CD8-positive, alpha-beta memory T cell (primary cell): ENCODE measurements at regions not wholly inside any gene's neighbourhood (a gene's known extent, or its start where the extent isn't known, plus 50 kb on each side); places are given as distances from the start of the nearest gene placed in this dataset.

Source experiments
- CTCF ChIA-PET: fragments of 350-600 bp; sonication (Branson Sonifier 250); formaldehyde crosslinking; loops from one replicate; lab custom pipeline; 2021; ENCODE audit warnings: antibody characterized with exemption; lab: Charles Lee
- POLR2A ChIA-PET: fragments of 350-600 bp; sonication (Branson Sonifier 250); formaldehyde crosslinking; loops from one replicate; lab custom pipeline; 2021; ENCODE audit warnings: antibody characterized with exemption; lab: Charles Lee
- DNase-seq, 5 donors: peaks; one replicate each; pipeline versions ENCODE4 v3.0.0 to v3.0.0-alpha.2; 2020 to 2022; ENCODE audit warnings: mixed read lengths in 1 of 5
- H3K27ac ChIP-seq: one replicate; pipeline ENCODE4 v1.7.0; 2013; ENCODE audit warnings: low read depth, mild to moderate bottlenecking, low read length, moderate library complexity
- H3K27me3 ChIP-seq: 2 replicates; pipeline ENCODE4 v1.7.0; 2013; ENCODE audit warnings: low read length, mild to moderate bottlenecking; ENCODE audit not compliant: insufficient read depth, poor library complexity, severe bottlenecking
- H3K36me3 ChIP-seq: 2 replicates; pipeline ENCODE4 v1.7.0; 2013; ENCODE audit warnings: mild to moderate bottlenecking, low read length, moderate library complexity; ENCODE audit not compliant: insufficient read depth
- H3K4me1 ChIP-seq: 2 replicates; pipeline ENCODE4 v1.7.0; 2013; ENCODE audit warnings: mild to moderate bottlenecking, low read length, moderate library complexity; ENCODE audit not compliant: insufficient read depth
- H3K4me3 ChIP-seq: 2 replicates; pipeline ENCODE4 v1.7.0; 2013; ENCODE audit warnings: mild to moderate bottlenecking, low read length
- H3K9me3 ChIP-seq: 2 replicates; pipeline ENCODE4 v1.7.0; 2013; ENCODE audit warnings: mild to moderate bottlenecking, low read length
- H3K27ac Mint-ChIP-seq, 8 donors: one replicate each; pipeline ENCODE4 v1.8.0; 2020 to 2021; ENCODE audit warnings: mixed read lengths in 8 of 8, mild to moderate bottlenecking in 6 of 8, inconsistent platforms in 3 of 8, moderate library complexity in 3 of 8
- H3K27me3 Mint-ChIP-seq, 2 donors: one replicate each; pipeline ENCODE4 v1.8.0; 2020 to 2021; ENCODE audit warnings: mixed read lengths in 2 of 2, mild to moderate bottlenecking in 1 of 2, moderate library complexity in 1 of 2
- H3K36me3 Mint-ChIP-seq, 3 donors: one replicate each; pipeline ENCODE4 v1.8.0; 2020 to 2021; ENCODE audit warnings: mixed read lengths in 3 of 3, inconsistent platforms in 1 of 3, mild to moderate bottlenecking in 1 of 3
- H3K4me1 Mint-ChIP-seq, 3 donors: one replicate each; pipeline ENCODE4 v1.8.0; 2020 to 2021; ENCODE audit warnings: mixed read lengths in 3 of 3, inconsistent platforms in 1 of 3, mild to moderate bottlenecking in 1 of 3
- H3K4me3 Mint-ChIP-seq, 7 donors: one replicate each; pipeline ENCODE4 v1.8.0; 2020 to 2021; ENCODE audit warnings: mixed read lengths in 7 of 7, mild to moderate bottlenecking in 6 of 7, moderate library complexity in 4 of 7, inconsistent platforms in 2 of 7
- H3K9me3 Mint-ChIP-seq, 5 donors: one replicate each; pipeline ENCODE4 v1.8.0; 2020 to 2022; ENCODE audit warnings: mixed read lengths in 5 of 5, mild to moderate bottlenecking in 3 of 5, moderate library complexity in 2 of 5, inconsistent platforms in 1 of 5

GRCh38 chr6:143613749-143614148 lies 64.0 kb upstream of the PHACTR2 start:
- no peaks in the 10 kb centered on the region for H3K9me3 ChIP-seq
- H3K27ac ChIP-seq: no peak overlapping the region
- DNase-seq: no peak
- H3K9me3 Mint-ChIP-seq: no peaks in the 10 kb centered on the region
- H3K4me3 ChIP-seq: no peak overlapping the region
- no peak overlapping the region for H3K27ac Mint-ChIP-seq
- no peaks in the 10 kb centered on the region for H3K27me3 ChIP-seq
- CTCF ChIA-PET: no interaction called here
- H3K27me3 Mint-ChIP-seq: no peaks in the 10 kb centered on the region
- H3K4me1 Mint-ChIP-seq: peaks cover 47 to 82% (median 76%) of the 10 kb centered on the region in 3 donors
- no peaks in the 10 kb centered on the region for H3K36me3 ChIP-seq
- H3K4me3 Mint-ChIP-seq: peak overlapping the region in 2 of 7 donors; percentile 34 to 79
- H3K4me1 ChIP-seq: no peaks in the 10 kb centered on the region
- H3K36me3 Mint-ChIP-seq: peaks cover 0 to 7% (median 2%) of the 10 kb centered on the region in 3 donors
- POLR2A ChIA-PET: no interaction called here

GRCh38 chr6:143612186-143612585 lies 65.6 kb upstream of the PHACTR2 start:
- peaks cover 48 to 81% (median 73%) of the 10 kb centered on the region in 3 donors for H3K4me1 Mint-ChIP-seq
- no peak overlapping the region for H3K4me3 Mint-ChIP-seq
- Histone ChIP-seq H3K27me3 (no peaks in the 10 kb centered on the region), H3K4me3 (no peak overlapping the region), H3K9me3 (no peaks in the 10 kb centered on the region), H3K4me1 (no peaks in the 10 kb centered on the region), H3K36me3 (no peaks in the 10 kb centered on the region), H3K27ac (no peak overlapping the region)
- H3K27ac Mint-ChIP-seq: peak overlapping the region in 1 of 8 donors; percentile 60
- CTCF ChIA-PET: no interaction called here
- POLR2A ChIA-PET: no interaction called here
- H3K36me3 Mint-ChIP-seq: peaks cover 0 to 7% (median 2%) of the 10 kb centered on the region in 3 donors
- no peak for DNase-seq
- no peaks in the 10 kb centered on the region for H3K9me3 Mint-ChIP-seq
- no peaks in the 10 kb centered on the region for H3K27me3 Mint-ChIP-seq

- ChIA-PET CTCF (interaction anchor here (1.1 kb wide), 1 partner anchor 15 kb away, joined by 3 read pairs; no protein-coding TSS in a partner anchor), POLR2A (no interaction called here)
- peaks cover 47 to 77% (median 69%) of the 10 kb centered on the region in 3 donors for H3K4me1 Mint-ChIP-seq
- Histone ChIP-seq H3K4me3 (no peak overlapping the region), H3K27me3 (no peaks in the 10 kb centered on the region), H3K4me1 (no peaks in the 10 kb centered on the region), H3K36me3 (no peaks in the 10 kb centered on the region), H3K9me3 (no peaks in the 10 kb centered on the region), H3K27ac (no peak overlapping the region)
- no peaks in the 10 kb centered on the region for H3K27me3 Mint-ChIP-seq
- peak overlapping the region in 2 of 7 donors; percentile 12 to 17 for H3K4me3 Mint-ChIP-seq
- DNase-seq: no peak
- peak overlapping the region in 6 of 8 donors; percentile 0 to 45 (median 17) for H3K27ac Mint-ChIP-seq
- H3K9me3 Mint-ChIP-seq: no peaks in the 10 kb centered on the region
- peaks cover 0 to 7% (median 0%) of the 10 kb centered on the region in 3 donors for H3K36me3 Mint-ChIP-seq
Observed at GRCh38 chr6:143611580-143611979, 66.2 kb upstream of the PHACTR2 start.

DNA sequence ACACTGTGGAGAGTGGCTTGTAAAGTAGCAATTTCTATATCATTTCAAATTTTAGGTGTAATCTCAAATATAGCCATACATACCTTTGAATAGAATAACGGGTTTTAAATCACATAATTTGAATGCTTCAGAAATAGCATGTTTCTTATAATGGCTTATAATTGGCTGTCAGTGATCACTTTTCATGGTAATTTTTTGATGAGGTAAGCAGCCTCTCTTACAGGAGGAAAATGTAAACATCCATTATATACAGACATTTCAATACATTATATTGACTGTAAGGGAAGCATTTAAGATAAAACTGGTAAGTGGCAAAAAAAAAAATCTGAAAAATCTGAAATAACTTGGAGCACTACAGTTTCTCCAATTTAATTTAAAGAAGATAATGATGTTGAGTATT lies 67.8 kb upstream of the PHACTR2 start:
- POLR2A ChIA-PET: no interaction called here

GRCh38 chr6:143609501-143609900 lies 68.3 kb upstream of the PHACTR2 start:
- H3K36me3 ChIP-seq: no peaks in the 10 kb centered on the region
- no peaks in the 10 kb centered on the region for H3K27me3 Mint-ChIP-seq
- no peak overlapping the region for H3K4me3 Mint-ChIP-seq
- CTCF ChIA-PET: interaction anchor here (0.8 kb wide), 1 partner anchor 10 kb away, joined by 3 read pairs; no protein-coding TSS in a partner anchor
- H3K4me3 ChIP-seq: no peak overlapping the region
- H3K9me3 Mint-ChIP-seq: no peaks in the 10 kb centered on the region
- no peaks in the 10 kb centered on the region for H3K9me3 ChIP-seq
- no peak for DNase-seq
- peaks cover 37 to 69% (median 63%) of the 10 kb centered on the region in 3 donors for H3K4me1 Mint-ChIP-seq
- H3K36me3 Mint-ChIP-seq: peaks cover 0 to 7% (median 0%) of the 10 kb centered on the region in 3 donors
- POLR2A ChIA-PET: interaction anchor here (0.5 kb wide), 1 partner anchor 311 kb away, joined by 4 read pairs; no protein-coding TSS in a partner anchor
- H3K4me1 ChIP-seq: no peaks in the 10 kb centered on the region
- no peak overlapping the region for H3K27ac ChIP-seq
- peak overlapping the region in 1 of 8 donors; percentile 37 for H3K27ac Mint-ChIP-seq
- H3K27me3 ChIP-seq: no peaks in the 10 kb centered on the region

More for the DNA sequence above, 67.8 kb upstream of the PHACTR2 start:
- Histone ChIP-seq H3K9me3 (no peaks in the 10 kb centered on the region), H3K4me1 (no peaks in the 10 kb centered on the region), H3K4me3 (no peak overlapping the region), H3K27ac (no peak overlapping the region), H3K36me3 (no peaks in the 10 kb centered on the region), H3K27me3 (no peaks in the 10 kb centered on the region)
- peak overlapping the region in 2 of 8 donors; percentile 22 to 23 for H3K27ac Mint-ChIP-seq
- no peak overlapping the region for H3K4me3 Mint-ChIP-seq
- CTCF ChIA-PET: interaction anchor here (0.8 kb wide), 1 partner anchor 10 kb away, joined by 3 read pairs; no protein-coding TSS in a partner anchor
- no peaks in the 10 kb centered on the region for H3K9me3 Mint-ChIP-seq
- H3K27me3 Mint-ChIP-seq: no peaks in the 10 kb centered on the region
- H3K36me3 Mint-ChIP-seq: peaks cover 0 to 7% (median 0%) of the 10 kb centered on the region in 3 donors
- H3K4me1 Mint-ChIP-seq: peaks cover 41 to 69% (median 66%) of the 10 kb centered on the region in 3 donors
- DNase-seq: no peak

DNA sequence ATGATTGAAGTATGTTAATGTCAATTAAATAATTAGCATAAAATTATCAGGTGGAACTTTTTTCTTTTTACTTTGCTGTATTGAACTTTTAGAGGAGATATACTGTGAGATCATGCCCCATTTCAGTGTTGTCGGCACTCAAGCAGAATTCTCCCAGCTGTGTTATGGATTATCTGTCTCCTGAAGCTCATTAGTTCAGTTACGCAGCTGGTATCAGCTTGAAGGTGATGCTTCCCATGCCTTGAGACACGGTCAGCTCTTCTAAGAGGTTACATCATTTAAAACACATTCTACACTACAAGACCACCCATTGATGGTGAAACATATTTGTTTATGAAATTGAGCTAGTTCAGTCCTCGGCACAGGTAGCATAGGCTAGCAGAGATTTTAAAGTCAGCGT lies 68.9 kb upstream of the PHACTR2 start:
- Mint-ChIP-seq H3K27me3 (no peaks in the 10 kb centered on the region), H3K27ac (peak overlapping the region in 2 of 8 donors; percentile 37 to 71), H3K4me3 (no peak overlapping the region), H3K4me1 (peaks cover 34 to 66% (median 61%) of the 10 kb centered on the region in 3 donors), H3K9me3 (no peaks in the 10 kb centered on the region), H3K36me3 (peaks cover 0 to 5% (median 0%) of the 10 kb centered on the region in 3 donors)
- Histone ChIP-seq H3K36me3 (no peaks in the 10 kb centered on the region), H3K9me3 (no peaks in the 10 kb centered on the region), H3K27me3 (no peaks in the 10 kb centered on the region), H3K27ac (no peak overlapping the region), H3K4me3 (no peak overlapping the region), H3K4me1 (no peaks in the 10 kb centered on the region)
- CTCF ChIA-PET: interaction anchor here (0.8 kb wide), 1 partner anchor 9 kb away, joined by 3 read pairs; no protein-coding TSS in a partner anchor
- DNase-seq: no peak
- POLR2A ChIA-PET: interaction anchor here (0.5 kb wide), 1 partner anchor 312 kb away, joined by 4 read pairs; no protein-coding TSS in a partner anchor

- H3K36me3 Mint-ChIP-seq: peaks cover 0 to 5% (median 0%) of the 10 kb centered on the region in 3 donors
- no peak for DNase-seq
- no peaks in the 10 kb centered on the region for H3K9me3 ChIP-seq
- H3K27me3 ChIP-seq: no peaks in the 10 kb centered on the region
- no peak overlapping the region for H3K27ac ChIP-seq
- CTCF ChIA-PET: no interaction called here
- H3K4me3 ChIP-seq: no peak overlapping the region
- H3K4me3 Mint-ChIP-seq: no peak overlapping the region
- peak overlapping the region in 1 of 8 donors; percentile 69 for H3K27ac Mint-ChIP-seq
- H3K27me3 Mint-ChIP-seq: no peaks in the 10 kb centered on the region
- peaks cover 35 to 67% (median 61%) of the 10 kb centered on the region in 3 donors for H3K4me1 Mint-ChIP-seq
- no peaks in the 10 kb centered on the region for H3K4me1 ChIP-seq
- H3K9me3 Mint-ChIP-seq: no peaks in the 10 kb centered on the region
- POLR2A ChIA-PET: no interaction called here
- H3K36me3 ChIP-seq: no peaks in the 10 kb centered on the region
Observed at GRCh38 chr6:143607974-143608373, 69.8 kb upstream of the PHACTR2 start.

DNA sequence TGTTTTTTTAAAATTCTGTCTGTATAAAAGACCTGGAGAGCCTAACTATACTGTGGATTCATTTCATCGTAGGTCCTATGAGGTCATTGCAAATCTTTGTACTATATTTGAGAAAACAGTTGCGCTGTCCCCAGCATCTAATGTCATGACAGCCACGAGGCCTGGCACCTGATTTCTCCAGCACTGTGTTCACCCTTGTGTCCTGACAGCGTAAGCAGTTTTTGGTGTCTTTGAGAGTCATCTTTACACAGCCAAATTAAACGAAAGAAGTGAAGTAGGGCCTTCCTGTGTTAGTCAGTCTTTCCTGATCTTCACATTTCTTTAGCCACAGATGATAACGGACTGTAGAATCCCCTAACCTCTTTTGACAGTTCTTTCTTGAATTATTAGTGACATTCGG lies 70.6 kb upstream of the PHACTR2 start:
- Mint-ChIP-seq H3K36me3 (peaks cover 0 to 5% (median 0%) of the 10 kb centered on the region in 3 donors), H3K9me3 (no peaks in the 10 kb centered on the region), H3K4me3 (peak overlapping the region in 2 of 7 donors; percentile 48 to 51), H3K27ac (peak overlapping the region in 3 of 8 donors; percentile 6 to 76 (median 43)), H3K27me3 (no peaks in the 10 kb centered on the region), H3K4me1 (peaks cover 37 to 68% (median 58%) of the 10 kb centered on the region in 3 donors)
- POLR2A ChIA-PET: no interaction called here
- no peak overlapping the region for H3K27ac ChIP-seq
- CTCF ChIA-PET: no interaction called here
- no peaks in the 10 kb centered on the region for H3K9me3 ChIP-seq
- H3K36me3 ChIP-seq: no peaks in the 10 kb centered on the region
- H3K4me1 ChIP-seq: no peaks in the 10 kb centered on the region
- no peak for DNase-seq
- no peaks in the 10 kb centered on the region for H3K27me3 ChIP-seq
- no peak overlapping the region for H3K4me3 ChIP-seq
